ENCODE measurements at regions not wholly inside any gene's neighbourhood (a gene's known extent, or its start where the extent isn't known, plus 50 kb on each side); places are given as distances from the start of the nearest gene placed in this dataset.
"Not testable (repeated sequence)": the region's sequence is repeated elsewhere in the genome, so short reads cannot be mapped to it uniquely, and the experiment has no call there.

DNA sequence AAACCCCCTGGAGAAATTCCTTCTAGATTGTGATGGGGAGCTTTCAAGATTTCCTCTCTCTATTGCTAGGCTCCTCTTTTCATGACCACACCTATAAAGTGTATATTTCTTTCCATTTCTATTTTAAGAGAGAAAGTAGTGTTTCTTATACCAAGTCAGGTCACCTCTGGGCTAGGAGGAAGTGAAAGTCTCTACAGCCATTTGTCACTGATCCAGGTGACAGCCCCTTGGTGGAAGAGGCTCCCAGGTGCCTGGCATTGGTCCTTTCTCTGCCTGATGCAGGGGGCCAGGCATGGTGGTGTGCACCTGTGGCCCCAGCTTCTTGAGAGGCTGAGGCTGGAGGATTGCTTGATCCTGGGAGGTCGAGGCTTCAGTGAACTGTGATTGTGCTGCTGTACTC lies 64.7 kb downstream of the DHCR7 start:
- ATAC-seq, result no peak
- DNase-seq, result no peak

DNA sequence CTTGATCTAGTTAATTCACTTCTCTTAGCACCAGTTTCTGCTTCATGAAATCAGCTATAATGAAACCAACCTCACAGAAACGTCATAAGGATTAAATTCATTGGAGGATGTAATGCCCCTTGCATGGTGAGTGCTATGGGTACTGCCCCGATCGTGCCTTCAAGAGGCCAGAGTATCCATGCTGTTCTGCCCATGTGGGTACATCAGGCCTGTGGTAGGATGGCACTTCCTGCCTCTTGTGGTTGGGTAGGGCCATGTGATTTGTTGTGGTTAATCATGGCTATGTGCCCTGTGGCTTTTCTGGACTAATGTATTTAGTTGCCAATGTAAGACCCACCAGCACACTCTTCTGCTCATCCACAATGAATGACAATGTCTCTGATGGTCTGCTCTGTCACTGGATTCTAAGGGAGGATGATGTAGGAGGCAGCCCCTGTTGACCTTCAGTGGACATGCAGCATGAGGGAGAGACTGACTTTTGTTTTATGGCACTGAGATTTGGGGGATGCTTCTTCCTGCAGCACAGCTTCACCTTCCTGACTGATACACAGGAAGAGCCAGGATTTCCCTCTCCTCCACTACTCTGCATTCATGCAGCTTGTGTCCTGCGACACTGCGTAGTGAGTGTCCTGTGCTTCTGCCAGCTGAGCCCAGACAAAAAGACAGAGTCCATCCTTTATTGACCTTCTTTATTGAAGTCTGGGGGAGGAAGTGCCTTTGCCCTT lies 66.2 kb downstream of the DHCR7 start:
- ATAC-seq (no peak), DNase-seq (no peak)

DNA sequence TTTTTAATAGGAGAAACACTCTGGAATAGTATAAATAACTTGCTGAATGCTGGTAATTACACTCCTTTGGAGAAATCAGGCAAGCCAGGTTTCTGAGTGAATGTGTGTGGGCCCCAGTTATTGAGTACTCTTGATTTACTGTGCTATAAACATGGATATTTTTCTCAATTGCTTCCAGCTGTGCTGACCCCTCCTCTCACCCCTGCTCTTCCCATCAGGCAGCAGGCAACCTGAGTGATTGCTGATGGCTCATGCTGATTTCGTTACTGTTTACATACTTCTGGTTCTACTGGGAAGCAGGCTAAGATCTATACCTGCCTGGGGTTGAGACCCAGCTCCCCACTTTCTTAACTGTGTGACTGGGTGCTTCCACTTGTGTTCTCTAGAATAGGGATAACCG lies 68.5 kb downstream of the DHCR7 start:
- ATAC-seq (no peak), DNase-seq (no peak)

DNA sequence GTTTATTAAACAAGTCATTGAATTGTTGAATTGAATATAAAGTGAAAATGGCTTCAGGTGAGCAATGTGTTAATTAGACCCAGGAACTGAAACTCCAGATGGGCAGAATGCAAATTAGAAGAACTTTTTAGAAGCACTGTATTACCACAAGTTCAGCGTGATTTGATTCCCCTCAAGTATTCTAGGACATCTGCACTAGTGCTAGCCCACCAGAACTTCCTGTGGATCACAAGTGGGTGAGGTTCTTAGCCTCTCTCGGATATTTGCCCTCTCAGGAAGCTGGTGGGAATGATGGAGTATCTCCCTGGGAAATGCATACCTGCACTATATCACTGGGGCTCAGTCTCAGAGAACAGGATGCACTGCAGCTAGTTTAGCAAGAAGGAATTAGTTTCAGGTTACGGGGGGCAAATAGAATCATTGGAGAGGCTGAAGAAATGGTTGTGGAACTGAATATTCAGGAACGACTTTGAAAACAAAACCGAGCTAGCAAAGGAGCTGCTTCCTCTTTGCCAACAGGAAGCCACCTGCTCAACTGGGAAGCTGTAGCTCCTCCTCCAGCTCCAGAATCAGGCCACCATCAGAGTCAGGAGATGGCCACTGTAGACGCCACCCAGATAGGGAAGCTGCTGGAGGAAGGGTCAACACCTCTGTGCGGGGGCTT lies 74.3 kb downstream of the DHCR7 start:
- ATAC-seq (no peak), DNase-seq (no peak)

DNA sequence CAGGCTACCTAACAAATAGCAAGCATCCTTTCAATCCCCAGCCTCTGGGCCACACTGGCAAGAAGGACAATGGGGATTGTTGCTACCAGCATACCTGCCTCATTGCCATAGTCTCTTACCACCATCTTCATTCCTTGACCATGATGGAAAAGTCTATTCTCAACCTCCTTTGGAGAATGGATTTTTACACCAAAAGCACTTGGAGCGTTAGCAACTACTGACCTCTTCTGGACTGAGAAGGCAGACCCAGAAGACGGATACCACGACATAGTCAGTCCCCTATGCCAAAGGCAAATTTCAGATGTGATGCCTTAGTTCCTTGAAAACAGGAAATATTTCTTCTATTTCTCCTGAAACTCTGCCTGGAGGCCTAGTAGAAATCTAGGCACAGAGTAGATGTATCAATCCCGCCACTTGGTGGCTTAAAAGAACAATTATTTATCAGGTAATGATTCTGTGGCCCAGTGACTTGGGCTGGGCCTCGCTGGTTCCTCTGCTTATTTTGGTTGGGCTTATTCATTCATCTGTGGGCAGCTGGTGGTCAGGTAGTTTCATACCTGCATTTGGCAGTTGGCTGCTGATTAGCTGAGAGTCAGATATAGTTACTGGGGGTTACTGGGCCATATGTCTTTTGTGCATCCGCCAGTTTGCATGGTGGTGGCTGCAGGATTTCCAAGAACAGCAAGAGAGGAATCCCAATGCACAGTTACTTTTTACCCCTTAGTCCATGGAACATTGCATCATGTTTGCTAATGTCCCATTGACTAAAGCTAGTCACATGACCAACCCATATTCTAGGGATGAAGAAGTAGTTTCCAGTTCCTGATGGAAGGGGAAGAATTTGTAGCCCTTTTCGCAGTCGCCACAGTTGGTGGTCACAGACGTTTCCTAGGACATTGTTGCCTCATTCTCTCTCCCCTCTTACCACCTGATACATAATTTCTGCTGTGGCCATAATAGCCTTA lies 75.2 kb downstream of the DHCR7 start:
- DNase-seq (no peak), ATAC-seq (no peak)

DNA sequence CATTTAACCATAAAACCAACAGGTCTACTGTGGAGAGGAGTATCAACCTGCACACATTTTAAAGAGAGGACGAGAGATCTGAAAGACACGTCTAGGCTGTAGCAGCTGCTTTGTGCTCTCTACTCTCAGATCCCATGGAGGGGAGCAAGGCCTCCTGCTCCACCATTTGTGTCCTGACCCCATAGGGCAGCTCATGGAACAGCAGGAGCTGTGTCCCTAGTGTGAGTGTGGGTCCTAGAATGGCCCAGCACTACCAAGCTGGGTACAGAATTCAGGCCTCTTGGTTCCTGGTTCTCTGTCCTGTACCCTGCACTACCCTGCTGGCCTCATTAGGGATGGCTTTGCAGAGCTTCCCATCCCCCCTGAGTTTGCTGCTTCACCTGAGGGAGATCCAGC lies 76.5 kb downstream of the DHCR7 start:
- ATAC-seq, result no peak
- no peak for DNase-seq

DNA sequence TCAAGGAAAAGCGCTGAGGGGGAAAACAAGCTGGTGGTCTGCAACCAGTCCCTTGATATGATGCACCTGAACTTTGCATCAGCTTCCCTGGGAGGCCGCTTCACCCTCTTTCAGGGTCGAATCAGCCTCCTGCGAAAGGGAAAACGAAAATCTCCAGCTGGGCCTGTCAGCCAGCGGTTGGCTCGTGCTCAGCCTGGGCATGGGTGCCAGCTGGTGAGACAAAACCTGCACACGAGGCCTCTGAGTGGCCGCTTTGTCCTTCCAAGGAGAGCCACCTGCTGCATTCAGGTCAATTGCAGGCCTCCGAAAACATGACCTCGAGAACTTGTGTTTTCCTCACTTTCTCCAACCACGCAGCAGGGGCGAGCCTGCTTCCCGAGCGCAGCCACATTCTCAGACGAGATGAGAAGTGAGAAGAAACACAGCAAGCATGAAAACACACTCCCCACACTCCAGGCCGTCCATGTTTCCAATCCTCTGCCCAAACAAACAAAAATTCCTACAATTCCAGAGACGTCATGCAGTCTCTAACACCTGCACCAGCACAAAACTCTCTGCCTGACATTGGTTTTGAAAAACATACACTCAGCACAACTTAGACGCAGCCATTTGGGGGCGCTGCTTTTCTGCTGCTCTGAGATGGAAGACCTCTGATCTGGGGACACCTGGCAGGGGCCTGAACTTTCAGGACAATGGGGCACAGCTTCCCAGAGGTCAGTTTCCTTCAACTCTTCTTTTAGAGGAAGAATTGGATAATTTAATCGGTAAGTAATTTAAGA lies 77.1 kb downstream of the DHCR7 start:
- ATAC-seq (no peak), DNase-seq (no peak)

DNA sequence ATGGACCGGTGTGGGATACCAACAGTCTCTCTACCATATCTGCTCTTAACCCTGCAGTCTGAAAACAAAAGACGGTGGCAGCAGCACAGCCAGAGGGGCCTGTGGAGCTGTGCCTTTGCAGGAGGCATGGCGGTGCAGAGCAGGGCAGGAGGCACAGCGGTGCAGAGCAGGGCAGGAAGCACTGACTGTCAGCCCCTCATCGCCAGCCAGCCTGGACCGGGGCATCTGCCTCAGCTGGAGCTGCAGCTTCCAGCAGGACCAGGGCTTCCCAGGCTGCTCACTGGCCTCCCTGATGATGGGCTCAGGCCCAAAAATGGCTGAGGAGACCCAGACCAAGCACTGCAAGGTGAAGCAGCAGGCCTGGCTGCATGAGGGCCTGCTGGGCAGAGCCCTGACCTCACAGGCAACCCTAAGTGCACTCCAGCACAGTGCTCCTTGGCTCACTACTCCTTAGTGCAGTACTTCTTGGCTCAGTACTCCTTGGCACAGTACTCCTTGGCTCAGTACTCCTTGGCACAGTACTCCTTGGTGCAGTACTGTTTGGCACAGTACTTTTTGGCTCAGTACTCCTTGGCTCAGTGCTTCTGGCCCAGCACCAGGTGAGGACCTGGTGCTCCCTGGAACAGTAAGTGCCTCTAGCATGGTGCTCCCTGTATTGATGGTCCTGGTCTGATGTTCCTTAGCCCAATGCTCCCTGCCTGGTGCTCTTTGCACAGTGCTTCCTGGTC lies 78.0 kb downstream of the DHCR7 start:
- no peak for ATAC-seq
- DNase-seq, result no peak

DNA sequence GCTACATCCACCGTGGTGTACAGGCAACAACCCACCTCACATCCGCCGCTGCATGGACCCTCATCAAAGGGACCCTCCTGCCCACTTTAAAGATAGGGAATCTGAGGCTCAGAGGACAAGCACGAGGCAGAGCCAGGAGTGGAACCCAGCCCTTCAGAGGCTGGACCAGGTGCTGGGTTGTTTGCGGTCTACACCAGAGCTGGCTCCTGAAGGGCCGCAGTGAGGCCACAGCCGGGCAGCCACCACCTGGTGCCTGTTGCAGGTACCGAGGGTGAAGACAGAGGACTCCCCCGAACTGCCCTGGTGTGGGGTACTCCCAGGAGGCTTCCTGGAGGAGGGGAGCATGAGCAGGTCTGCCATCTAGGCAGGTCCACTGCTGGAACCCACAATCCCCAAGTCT lies 78.8 kb downstream of the DHCR7 start:
- DNase-seq (no peak), ATAC-seq (no peak)

DNA sequence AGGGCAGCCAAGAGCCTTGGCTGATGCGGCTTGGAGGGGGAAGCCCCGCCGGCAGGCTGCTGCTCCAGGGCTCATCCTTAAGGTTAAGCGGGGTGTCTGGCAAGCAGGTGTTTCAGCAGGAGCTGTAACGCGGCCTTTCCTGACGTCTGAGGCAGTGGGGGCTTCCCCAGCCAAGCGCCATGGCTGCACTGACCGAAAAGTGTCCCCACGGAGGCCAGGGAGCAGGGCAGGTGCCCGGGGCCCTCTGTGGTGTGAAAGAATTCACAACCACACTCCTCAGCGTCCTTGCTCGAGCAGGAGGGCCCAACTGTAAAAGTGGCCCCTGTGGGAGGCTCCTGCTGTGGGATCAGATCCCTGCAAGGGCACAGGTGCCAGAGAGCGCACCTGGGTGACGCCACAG lies 79.2 kb downstream of the DHCR7 start:
- ATAC-seq (no peak), DNase-seq (no peak)

DNA sequence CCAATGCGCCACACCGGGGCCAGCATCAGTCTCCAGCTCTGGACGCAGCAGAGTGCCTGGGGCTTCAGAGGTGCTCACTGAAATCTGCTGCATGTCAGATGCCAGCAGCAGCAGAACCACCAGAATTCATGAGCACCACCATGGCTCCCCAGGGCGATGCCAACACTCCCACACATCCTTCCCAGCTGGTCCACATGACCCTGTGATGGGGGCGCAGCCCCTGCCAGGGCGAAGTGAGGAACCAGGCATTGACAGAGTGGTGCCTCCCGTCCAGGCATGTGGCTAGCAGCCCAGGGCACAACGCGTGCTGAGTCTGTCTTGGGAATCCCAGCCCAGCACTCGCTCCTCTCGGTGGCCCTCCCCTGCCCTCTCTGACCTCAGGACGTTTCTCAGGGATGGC lies 80.4 kb downstream of the DHCR7 start:
- ATAC-seq (no peak), DNase-seq (no peak)

DNA sequence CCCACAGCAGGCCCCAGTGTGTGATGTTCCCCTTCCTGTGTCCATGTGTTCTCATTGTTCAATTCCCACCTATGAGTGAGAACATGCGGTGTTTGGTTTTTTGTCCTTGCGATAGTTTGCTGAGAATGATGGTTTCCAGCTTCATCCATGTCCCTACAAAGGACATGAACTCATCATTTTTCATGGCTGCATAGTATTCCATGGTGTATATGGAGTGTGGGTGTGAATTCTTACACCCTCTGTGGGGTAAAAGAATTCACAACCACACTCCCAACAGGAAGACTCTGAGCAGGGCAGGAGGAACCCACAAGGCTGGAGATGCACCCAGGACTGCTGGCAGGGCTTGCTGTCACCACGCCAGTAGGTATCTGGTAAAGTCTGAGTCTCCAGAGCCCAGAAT lies 80.9 kb downstream of the DHCR7 start:
- DNase-seq, ATAC-seq: not testable (repeated sequence)

DNA sequence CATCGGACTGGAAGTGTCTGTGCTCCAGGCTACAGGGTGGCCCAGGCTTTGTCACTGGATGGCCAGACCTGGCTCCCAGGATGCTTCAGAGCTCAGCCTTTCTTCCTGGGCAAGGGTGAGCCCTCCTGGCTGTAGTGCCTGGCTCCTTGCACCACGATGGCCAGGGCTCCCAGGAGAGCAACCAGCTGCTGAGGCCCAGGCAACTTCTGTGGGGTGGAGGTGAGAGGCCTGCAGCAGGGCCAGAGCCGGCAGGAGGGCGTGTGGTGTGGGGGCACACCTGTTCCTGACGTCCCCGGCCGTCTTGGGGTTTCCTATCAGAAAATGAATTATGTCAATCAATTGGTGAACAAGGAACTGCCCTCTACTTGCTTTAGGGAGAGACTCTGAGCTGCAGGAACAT lies 82.1 kb downstream of the DHCR7 start:
- DNase-seq (no peak), ATAC-seq (no peak)

DNA sequence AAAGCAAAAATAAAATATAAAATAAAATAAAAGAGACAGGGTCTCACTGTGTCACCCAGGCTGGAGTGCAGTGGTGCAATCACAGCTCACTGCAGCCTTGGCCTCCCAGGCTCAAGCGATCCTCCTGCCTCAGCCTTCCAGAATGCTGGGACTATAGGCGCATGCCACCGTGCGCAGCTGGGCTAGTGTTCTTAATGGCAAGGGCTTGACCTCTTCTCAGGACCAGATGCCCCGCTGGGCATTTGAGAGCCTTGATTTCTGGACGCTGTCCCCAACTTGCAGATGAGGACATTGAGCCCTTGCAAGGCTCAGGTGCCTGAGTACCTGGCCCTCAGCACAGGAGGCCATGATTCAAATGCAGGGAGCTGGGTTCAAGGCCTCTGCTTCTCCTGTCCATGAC lies 82.6 kb downstream of the DHCR7 start:
- DNase-seq, result no peak
- ATAC-seq, result no peak

DNA sequence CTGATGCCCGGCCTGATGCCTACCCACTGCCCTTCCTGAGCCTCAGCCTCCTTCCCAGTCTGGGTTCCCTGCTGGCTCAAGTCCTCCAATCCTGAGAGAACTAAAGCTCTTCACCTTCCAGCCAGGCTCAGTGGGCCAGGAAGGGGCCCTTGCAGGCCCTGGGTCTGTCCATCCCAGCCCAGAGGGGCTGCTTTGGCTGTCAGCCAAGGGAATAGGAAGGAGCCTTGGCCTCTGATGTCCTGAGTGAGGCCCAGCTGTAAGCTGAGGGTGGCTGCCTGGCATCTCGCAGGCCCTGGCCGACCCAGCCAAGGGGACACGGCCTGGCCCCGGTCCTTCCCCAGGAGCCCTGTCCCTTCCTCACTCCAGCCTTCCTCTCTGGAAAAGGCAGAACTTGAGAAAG lies 83.4 kb downstream of the DHCR7 start:
- DNase-seq (no peak), ATAC-seq (no peak)

DNA sequence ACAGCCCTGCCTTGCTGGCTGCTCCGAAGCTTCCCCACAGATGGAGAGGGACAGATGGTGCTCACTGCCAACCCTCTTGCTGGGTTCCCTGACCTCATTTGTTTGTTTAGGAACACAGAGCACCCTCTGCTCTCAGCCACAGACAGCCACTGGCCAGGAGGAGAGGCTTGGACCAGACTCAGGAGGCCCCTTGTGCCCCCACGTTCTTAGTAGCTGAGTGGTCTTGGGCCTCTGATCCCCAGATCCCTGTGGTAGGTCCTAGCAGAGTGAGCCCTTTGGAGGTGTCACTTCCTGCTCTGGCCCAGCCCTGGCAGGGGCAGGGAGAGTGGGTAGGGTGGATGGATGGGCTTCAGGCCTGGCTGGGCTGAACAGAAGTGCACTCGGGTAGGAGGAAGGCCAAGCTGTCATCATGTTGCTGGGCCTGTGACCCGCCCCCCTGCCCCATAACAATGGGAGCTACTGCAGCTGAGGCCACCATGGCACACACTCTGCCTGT lies 84.0 kb downstream of the DHCR7 start:
- DNase-seq (no peak), ATAC-seq (no peak)

DNA sequence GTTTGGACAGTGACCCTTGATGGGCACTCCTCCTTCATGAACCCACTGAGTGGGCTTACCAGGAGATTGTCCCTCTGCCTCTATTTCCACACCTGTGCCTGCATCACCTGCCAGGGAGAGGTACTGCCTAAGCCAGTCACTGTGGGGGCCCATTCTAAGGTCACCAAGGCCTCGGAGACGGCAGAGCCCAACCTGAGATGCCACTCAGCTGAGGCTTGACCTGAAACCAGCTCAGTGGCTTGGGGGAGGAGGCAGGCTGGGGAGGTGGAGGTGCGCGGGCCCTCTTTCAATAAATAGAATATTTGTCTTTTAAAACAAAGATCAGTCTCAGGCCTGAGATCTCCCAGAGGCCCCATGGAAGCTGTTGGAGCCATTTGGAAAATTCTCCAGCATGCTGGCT lies 84.5 kb downstream of the DHCR7 start:
- ATAC-seq (no peak), DNase-seq (no peak)

DNA sequence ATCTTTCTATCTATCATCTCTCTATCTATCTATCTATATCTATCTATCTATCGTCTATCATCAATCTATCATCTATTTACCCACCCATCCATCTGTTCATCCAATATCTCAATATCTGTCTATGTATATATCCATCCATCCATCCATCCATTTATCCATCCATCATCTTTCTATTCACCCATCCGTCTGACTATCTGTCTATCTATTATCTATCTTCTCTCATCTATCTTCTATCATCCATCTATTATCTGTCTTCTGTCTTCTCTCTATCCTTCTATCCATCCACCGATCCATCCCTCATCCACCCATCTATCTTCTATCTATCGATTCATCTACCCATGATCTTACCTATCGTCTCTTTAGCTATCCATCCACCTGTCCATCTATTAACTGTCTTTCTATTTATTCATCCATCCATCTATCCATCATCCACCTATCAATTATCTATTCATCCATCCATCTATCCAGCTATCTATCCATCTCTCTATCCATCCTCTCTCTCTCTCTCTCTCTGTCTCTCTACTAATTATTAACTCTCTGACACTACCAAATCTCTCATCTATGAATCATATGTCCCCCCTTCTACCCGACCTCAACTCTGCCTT lies 89.1 kb downstream of the DHCR7 start:
- DNase-seq, result no peak
- ATAC-seq, result no peak

DNA sequence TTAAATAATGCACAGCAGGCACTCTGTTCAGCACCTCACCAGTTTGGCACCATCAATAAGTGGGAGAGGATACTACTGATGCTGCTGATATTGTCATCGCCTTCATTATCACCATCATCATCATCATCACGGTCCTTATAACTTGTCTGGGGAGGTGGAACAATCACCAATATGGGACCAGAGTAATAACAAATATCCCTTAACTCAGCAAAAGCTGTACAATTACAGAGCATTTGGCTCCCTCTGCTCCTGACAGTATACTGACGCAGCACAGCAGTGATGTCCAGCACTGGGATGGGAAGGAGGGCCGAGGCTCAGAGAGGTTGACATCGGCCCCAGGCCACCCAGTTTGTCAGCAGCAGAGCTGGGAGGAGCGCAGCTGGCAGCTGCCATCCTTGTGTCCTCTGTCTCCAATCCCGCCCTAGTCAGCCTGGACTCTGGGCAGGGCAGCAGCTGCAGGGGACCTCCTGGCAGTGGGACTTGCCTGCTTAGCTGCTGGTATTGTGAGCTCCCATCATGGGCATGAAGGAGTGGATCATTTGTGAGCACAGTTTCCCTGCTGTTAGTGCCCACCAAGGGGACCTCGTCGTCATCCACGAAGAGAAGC lies 90.0 kb downstream of the DHCR7 start:
- no peak for ATAC-seq

DNA sequence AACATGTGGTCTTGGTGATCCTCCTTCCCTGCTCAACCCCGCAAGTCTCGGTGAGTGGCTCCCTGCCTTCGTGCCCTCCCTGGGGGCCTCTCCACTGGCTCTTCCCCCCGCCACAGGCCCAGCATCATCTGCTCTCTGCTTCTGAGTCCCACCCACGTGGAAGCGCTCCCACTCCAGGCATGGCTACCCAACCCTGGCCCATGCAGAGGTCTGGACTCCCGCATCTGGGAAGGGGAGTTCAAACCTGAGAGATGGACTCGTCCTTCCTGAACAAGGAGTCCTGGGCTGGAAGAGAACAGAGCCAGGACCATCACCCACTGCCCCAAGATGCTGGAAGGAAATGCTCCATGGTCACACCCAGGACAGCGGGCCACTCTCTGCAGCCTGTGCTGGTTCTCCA lies 90.8 kb downstream of the DHCR7 start:
- no peak for ATAC-seq
- no peak for DNase-seq

More for the DNA sequence above, 90.0 kb downstream of the DHCR7 start:
- no peak for DNase-seq

DNA sequence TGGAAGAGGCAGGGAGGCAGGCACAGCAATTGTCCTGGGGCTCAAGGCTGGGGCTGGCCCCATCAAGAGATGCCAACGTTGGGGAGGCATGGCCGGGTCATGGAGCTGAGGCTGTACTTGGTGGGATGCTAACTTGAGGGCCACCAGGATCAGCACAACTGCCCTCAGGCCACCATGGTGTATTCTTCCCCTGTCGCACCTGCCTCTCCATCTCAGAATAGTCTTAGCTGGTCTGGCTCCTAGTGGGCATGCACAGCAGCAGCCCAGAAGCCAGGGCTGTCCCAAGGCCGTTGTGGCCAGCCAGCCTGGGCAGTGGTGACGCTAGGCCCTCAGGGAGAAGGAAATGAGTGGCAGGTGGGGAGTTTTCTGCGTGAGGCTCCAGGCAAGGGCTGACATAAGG lies 91.3 kb downstream of the DHCR7 start:
- DNase-seq (no peak), ATAC-seq (no peak)
